ENCODE measurements at regions not wholly inside any gene's neighbourhood (a gene's known extent, or its start where the extent isn't known, plus 50 kb on each side); places are given as distances from the start of the nearest gene placed in this dataset.

GRCh38 chr11:70766901-70767300 is 368.6 kb downstream of the CTTN start:
- H3K36me3 Mint-ChIP-seq (ENCODE audit: insufficient read depth in 1 of 3, low read depth in 3 of 3), result peaks cover 5 to 7% (median 6%) of the 10 kb centered on the region in 3 experiments; a peak in 5 of 7 replicates
- H3K79me2 ChIP-seq (ENCODE audit: insufficient read depth, low read length), result no peaks in the 10 kb centered on the region; the same call in 1 of the 2 replicates
- H4K8ac ChIP-seq (replicated peaks; ENCODE audit: insufficient read length, low read depth, low read length), result no peak overlapping the region
- no peak overlapping the region for H3K4me2 ChIP-seq (ENCODE audit: insufficient read depth, insufficient read length, low read length)
- no CpG with 5 or more reads among the region's 8 CpGs for WGBS (ENCODE audit: extremely low coverage, insufficient read length, low lambda C conversion rate)
- H2BK5ac ChIP-seq (ENCODE audit: insufficient read length, low read length), result no peak overlapping the region
- no peaks in the 10 kb centered on the region for H3K79me1 ChIP-seq (ENCODE audit: insufficient read depth, low read depth, low read length, poor library complexity, severe bottlenecking)
- no peak overlapping the region for H4K91ac ChIP-seq (ENCODE audit: insufficient read length, low read depth, low read length)
- H3K18ac ChIP-seq (ENCODE audit: insufficient read length, low read depth, low read length), result no peak overlapping the region
- H2BK15ac ChIP-seq (ENCODE audit: low read depth, low read length), result no peak overlapping the region
- H2BK20ac ChIP-seq (ENCODE audit: low read depth, low read length, poor library complexity, severe bottlenecking), result no peak overlapping the region
- H3K4me3 Mint-ChIP-seq, result no peak overlapping the region
- H3K56ac ChIP-seq (ENCODE audit: insufficient read length, low read depth, low read length), result no peak overlapping the region
- no peaks in the 10 kb centered on the region for H3K27me3 ChIP-seq (ENCODE audit: insufficient read depth, low read length)
- no peak for TF ChIP-seq CTCF (conservative IDR thresholded peaks at IDR 0.05)
- H2BK120ac ChIP-seq (ENCODE audit: low read depth, low read length, poor library complexity, severe bottlenecking), result no peak overlapping the region
- H4K20me1 ChIP-seq (ENCODE audit: control insufficient read depth, insufficient read depth, insufficient read length), result no peaks in the 10 kb centered on the region
- peaks cover 2% of the 10 kb centered on the region for H3K27me3 Mint-ChIP-seq (ENCODE audit: low read depth)
- H3K23ac ChIP-seq (ENCODE audit: insufficient read length, low read depth, low read length), result no peak overlapping the region
- H2AFZ ChIP-seq (ENCODE audit: low read length), result no peak overlapping the region
- H3K27ac ChIP-seq (ENCODE audit: insufficient read length, low read depth, low read length), result no peak overlapping the region
- H3K4me1 Mint-ChIP-seq, result peaks cover 3 to 5% of the 10 kb centered on the region in 2 experiments; a peak in 3 of 4 replicates
- no peaks in the 10 kb centered on the region for H3K4me1 ChIP-seq (ENCODE audit: insufficient read depth, low read length)
- H3K9me3 Mint-ChIP-seq, result peaks cover 0 to 1% of the 10 kb centered on the region in 2 experiments; a peak in 2 of 5 replicates
- H3T11ph ChIP-seq (ENCODE audit: low read length), result no peak overlapping the region
- no peaks in the 10 kb centered on the region for H3K9me3 ChIP-seq (ENCODE audit: control insufficient read depth, low read depth, low read length)
- no peak for DNase-seq
- H3K14ac ChIP-seq (ENCODE audit: insufficient read depth, low read length), result no peak overlapping the region
- H3K4ac ChIP-seq (ENCODE audit: low read depth, low read length), result no peak overlapping the region
- H3K23me2 ChIP-seq (ENCODE audit: insufficient read length, low read depth, low read length, poor library complexity, severe bottlenecking), result no peaks in the 10 kb centered on the region
- H2AK5ac ChIP-seq (ENCODE audit: insufficient read length, low read length), result no peak overlapping the region
- no peak overlapping the region for H2BK12ac ChIP-seq (ENCODE audit: insufficient read length, low read depth, low read length)
- no peak overlapping the region for H3K9ac ChIP-seq (ENCODE audit: extremely low read depth, insufficient read length, low read length)
- no peak overlapping the region for H3K27ac Mint-ChIP-seq
- H4K5ac ChIP-seq (ENCODE audit: insufficient read length, low read depth, low read length), result no peak overlapping the region
